Activated CD8-positive, alpha-beta T cell treated with anti-CD3 and anti-CD28 coated beads, Interleukin-2, amount 10 ng/mL, durations not matched to agents 7 days and 5 days (primary cell): ENCODE measurements at regions not wholly inside any gene's neighbourhood (a gene's known extent, or its start where the extent isn't known, plus 50 kb on each side); places are given as distances from the start of the nearest gene placed in this dataset.

Experiments used
- ATAC-seq: fragments of 150-1000 bp; cut with Tn5 transposase; one replicate; pipeline ENCODE4 v1.10.0; 2021; ENCODE audit warnings: moderate library complexity
- CTCF ChIA-PET: fragments of 350-600 bp; sonication (Branson Sonifier 250); formaldehyde crosslinking; loops from one replicate; lab custom pipeline; 2021; ENCODE audit warnings: antibody characterized with exemption; lab: Charles Lee
- POLR2A ChIA-PET: fragments of 350-600 bp; sonication (Branson Sonifier 250); formaldehyde crosslinking; loops from one replicate; lab custom pipeline; 2021; ENCODE audit warnings: antibody characterized with exemption; lab: Charles Lee
- DNase-seq: peaks from one replicate; pipeline ENCODE4 v3.0.0-alpha.2; 2020
- H3K27ac Mint-ChIP-seq: one replicate; pipeline ENCODE4 v1.8.0; 2021; ENCODE audit warnings: mild to moderate bottlenecking, mixed read lengths
- H3K27me3 Mint-ChIP-seq: one replicate; pipeline ENCODE4 v1.8.0; 2021; ENCODE audit warnings: low read depth, mixed read lengths
- H3K36me3 Mint-ChIP-seq: one replicate; pipeline ENCODE4 v1.8.0; 2021; ENCODE audit warnings: low read depth, mixed read lengths
- H3K4me1 Mint-ChIP-seq: one replicate; pipeline ENCODE4 v1.8.0; 2021; ENCODE audit warnings: low read depth, mixed read lengths
- H3K4me3 Mint-ChIP-seq: one replicate; pipeline ENCODE4 v1.8.0; 2021; ENCODE audit warnings: mild to moderate bottlenecking, mixed read lengths
- H3K9me3 Mint-ChIP-seq: one replicate; pipeline ENCODE4 v1.8.0; 2022; ENCODE audit warnings: mixed read lengths; ENCODE audit not compliant: insufficient read depth

- POLR2A ChIA-PET, result no interaction called here
- Mint-ChIP-seq H3K4me3 (no peak overlapping the region), H3K36me3 (no peaks in the 10 kb centered on the region), H3K9me3 (no peaks in the 10 kb centered on the region), H3K27me3 (peaks cover 8% of the 10 kb centered on the region), H3K4me1 (no peaks in the 10 kb centered on the region), H3K27ac (no peak overlapping the region)
- DNase-seq, result no peak
- no peak for ATAC-seq
- CTCF ChIA-PET, result interaction anchor here (0.7 to 1.6 kb wide), 3 partner anchors 10 to 311 kb away, joined by 3 to 5 read pairs (median 3); no protein-coding TSS in a partner anchor
Measured at GRCh38 chr12:15272376-15272775, 49.9 kb upstream of the PTPRO start.
